HepG2 (cell line): ENCODE measurements at regions not wholly inside any gene's neighbourhood (a gene's known extent, or its start where the extent isn't known, plus 50 kb on each side); places are given as distances from the start of the nearest gene placed in this dataset.

Experiments
- MZF1 ChIP-seq: sonication (generic); formaldehyde crosslinking; IDR thresholded peaks from 2 replicates; pipeline ENCODE4 v1.8.1; 2023; ENCODE audit warnings: mild to moderate bottlenecking, missing genetic modification reagents, borderline replicate concordance
- TEAD3 ChIP-seq: optimal IDR thresholded peaks from 2 replicates; pipeline ENCODE3; 2016; ENCODE audit warnings: borderline replicate concordance

DNA sequence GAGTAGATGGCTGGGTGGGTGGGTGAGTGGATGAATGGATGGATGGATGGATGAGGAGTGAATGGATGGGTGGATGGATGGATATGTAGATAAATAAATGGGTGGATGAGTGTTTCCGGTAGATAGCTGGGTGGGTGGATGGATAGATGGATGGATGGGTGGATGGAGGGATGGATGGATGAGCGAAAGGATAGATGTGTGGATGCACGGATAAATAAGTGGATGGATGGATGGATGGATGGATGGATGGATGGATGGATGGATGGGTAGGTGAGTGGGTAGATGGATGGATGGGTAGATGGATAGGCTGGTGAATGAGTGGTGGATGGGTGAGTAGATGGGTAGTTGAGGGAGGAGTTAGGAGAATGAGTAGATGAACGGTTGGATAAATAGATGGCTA is 349.3 kb downstream of the MN1 start:
- TF ChIP-seq MZF1 (CRISPR knock-in tag): no peak
- no peak for TF ChIP-seq TEAD3 (CRISPR knock-in tag)
